ENCODE measurements at regions not wholly inside any gene's neighbourhood (a gene's known extent, or its start where the extent isn't known, plus 50 kb on each side); places are given as distances from the start of the nearest gene placed in this dataset.

GRCh38 chr13:81582381-81582780 lies 1241.5 kb upstream of the SPRY2 start:
- CTCF ChIA-PET, result no interaction called here
- FAIRE-seq, result no peak

More at GRCh38 chr13:81582381-81582780, 1241.5 kb upstream of the SPRY2 start:
- no peaks in the 10 kb centered on the region for H3K79me2 ChIP-seq (ENCODE audit: control insufficient read depth, insufficient read depth, low read length)
- POLR2A ChIA-PET, result no interaction called here
- H4K20me1 ChIP-seq (replicated peaks; ENCODE audit: control insufficient read depth, extremely low read depth, insufficient read depth, low read length), result no peaks in the 10 kb centered on the region
- no peaks in the 10 kb centered on the region for H3K36me3 ChIP-seq (ENCODE audit: control insufficient read depth in 2 of 2, extremely low read depth in 1 of 2, insufficient read depth in 2 of 2, low read length in 2 of 2)
- no peak for DNase-seq (ENCODE audit: low read depth, low spot score)
- no peaks in the 10 kb centered on the region for H3K27me3 ChIP-seq (ENCODE audit: control insufficient read depth in 2 of 2, insufficient read depth in 2 of 2, low read length in 2 of 2)
- H3K9me3 ChIP-seq (replicated peaks; ENCODE audit: control insufficient read depth, insufficient read depth, low read length), result peaks cover 2% of the 10 kb centered on the region
- TF ChIP-seq FOS (IDR thresholded peaks at IDR 0.05; ENCODE audit: borderline replicate concordance, insufficient read depth, low read length) (no peak), MAX (IDR thresholded peaks at IDR 0.05; ENCODE audit: insufficient read depth, insufficient read length) (no peak), POLR2AphosphoS5 (IDR thresholded peaks at IDR 0.05; ENCODE audit: insufficient read depth, low read depth, low read length) (no peak), POLR2A (IDR thresholded peaks at IDR 0.05; ENCODE audit: low read depth, low read length) (no peak), GATA2 (IDR thresholded peaks at IDR 0.05; ENCODE audit: insufficient read depth, insufficient read length, low read depth, low read length) (no peak), CTCF (IDR thresholded peaks at IDR 0.05; ENCODE audit: extremely low read depth in 1 of 2, insufficient read depth in 1 of 2, low read depth in 1 of 2, low read length in 2 of 2) (no peak), MYC (IDR thresholded peaks at IDR 0.05; ENCODE audit: low read depth, low read length) (no peak), JUN (IDR thresholded peaks at IDR 0.05; ENCODE audit: borderline replicate concordance, insufficient read depth, insufficient read length, low read depth) (no peak), EZH2 (IDR thresholded peaks at IDR 0.05; ENCODE audit: borderline replicate concordance, low read depth, low read length, severe bottlenecking) (no peak)
- H3K27ac ChIP-seq (ENCODE audit: insufficient read depth, low read depth, low read length), result no peak overlapping the region
- no peak overlapping the region for H3K4me3 ChIP-seq (replicated peaks in 1 of 3; ENCODE audit: insufficient read depth in 1 of 3, low read depth in 1 of 3, low read length in 3 of 3)
- no TSS peak for BruUV-seq (replicated peaks)
- H3K9me1 ChIP-seq (replicated peaks; ENCODE audit: control insufficient read depth, extremely low read depth, insufficient read depth, low read length), result no peaks in the 10 kb centered on the region
- no peaks in the 10 kb centered on the region for H3K4me1 ChIP-seq (ENCODE audit: control insufficient read depth, extremely low read depth, insufficient read depth, low read length)
- H3K4me2 ChIP-seq (ENCODE audit: insufficient read depth, low read length), result no peak overlapping the region
- intact Hi-C loops (cut with micrococcal nuclease), result no loop called here
- H3K9ac ChIP-seq (replicated peaks; ENCODE audit: extremely low read depth, insufficient read depth, low read length), result no peak overlapping the region
- dilution Hi-C loops (cut with MboI; ENCODE audit: extremely low pct_ligation_motif_present, low sequenced_read_pairs), result no loop called here
- H2AFZ ChIP-seq (ENCODE audit: low read depth, low read length), result no peak overlapping the region

Data from endothelial cell of umbilical vein (primary cell).